ENCODE measurements at regions not wholly inside any gene's neighbourhood (a gene's known extent, or its start where the extent isn't known, plus 50 kb on each side); places are given as distances from the start of the nearest gene placed in this dataset.

DNA sequence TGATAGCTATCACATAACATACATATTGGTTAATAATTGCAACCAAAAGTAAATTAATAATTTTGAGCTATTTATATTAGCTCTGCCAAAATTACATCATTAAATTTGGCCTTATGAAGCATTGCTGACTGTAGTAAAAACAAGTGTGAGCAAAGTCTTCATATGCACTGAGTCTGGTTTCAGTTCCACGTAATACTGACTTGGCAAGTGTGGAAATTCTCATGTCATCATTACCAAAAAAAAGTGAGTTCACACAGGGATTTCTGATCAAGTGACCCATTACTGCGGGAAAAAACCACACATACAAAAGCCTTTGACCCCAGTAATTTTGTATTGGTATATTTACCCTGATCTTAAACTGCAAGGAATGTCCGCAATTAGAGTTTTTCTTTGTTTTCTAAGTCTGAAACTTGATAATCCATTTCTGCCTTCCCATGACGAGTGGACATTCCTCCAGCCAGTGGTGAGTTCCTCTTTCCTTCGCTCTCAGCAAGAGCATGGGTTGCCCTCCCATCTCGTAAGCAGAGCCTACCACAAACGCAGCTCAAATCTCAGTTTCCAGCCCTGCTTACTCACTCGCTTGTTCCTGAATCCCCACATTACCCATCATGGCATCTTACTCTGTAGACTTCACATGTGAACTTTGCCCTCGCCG is 220.2 kb upstream of the DMRT1 start (continued):
- TF ChIP-seq, protein P1, sequence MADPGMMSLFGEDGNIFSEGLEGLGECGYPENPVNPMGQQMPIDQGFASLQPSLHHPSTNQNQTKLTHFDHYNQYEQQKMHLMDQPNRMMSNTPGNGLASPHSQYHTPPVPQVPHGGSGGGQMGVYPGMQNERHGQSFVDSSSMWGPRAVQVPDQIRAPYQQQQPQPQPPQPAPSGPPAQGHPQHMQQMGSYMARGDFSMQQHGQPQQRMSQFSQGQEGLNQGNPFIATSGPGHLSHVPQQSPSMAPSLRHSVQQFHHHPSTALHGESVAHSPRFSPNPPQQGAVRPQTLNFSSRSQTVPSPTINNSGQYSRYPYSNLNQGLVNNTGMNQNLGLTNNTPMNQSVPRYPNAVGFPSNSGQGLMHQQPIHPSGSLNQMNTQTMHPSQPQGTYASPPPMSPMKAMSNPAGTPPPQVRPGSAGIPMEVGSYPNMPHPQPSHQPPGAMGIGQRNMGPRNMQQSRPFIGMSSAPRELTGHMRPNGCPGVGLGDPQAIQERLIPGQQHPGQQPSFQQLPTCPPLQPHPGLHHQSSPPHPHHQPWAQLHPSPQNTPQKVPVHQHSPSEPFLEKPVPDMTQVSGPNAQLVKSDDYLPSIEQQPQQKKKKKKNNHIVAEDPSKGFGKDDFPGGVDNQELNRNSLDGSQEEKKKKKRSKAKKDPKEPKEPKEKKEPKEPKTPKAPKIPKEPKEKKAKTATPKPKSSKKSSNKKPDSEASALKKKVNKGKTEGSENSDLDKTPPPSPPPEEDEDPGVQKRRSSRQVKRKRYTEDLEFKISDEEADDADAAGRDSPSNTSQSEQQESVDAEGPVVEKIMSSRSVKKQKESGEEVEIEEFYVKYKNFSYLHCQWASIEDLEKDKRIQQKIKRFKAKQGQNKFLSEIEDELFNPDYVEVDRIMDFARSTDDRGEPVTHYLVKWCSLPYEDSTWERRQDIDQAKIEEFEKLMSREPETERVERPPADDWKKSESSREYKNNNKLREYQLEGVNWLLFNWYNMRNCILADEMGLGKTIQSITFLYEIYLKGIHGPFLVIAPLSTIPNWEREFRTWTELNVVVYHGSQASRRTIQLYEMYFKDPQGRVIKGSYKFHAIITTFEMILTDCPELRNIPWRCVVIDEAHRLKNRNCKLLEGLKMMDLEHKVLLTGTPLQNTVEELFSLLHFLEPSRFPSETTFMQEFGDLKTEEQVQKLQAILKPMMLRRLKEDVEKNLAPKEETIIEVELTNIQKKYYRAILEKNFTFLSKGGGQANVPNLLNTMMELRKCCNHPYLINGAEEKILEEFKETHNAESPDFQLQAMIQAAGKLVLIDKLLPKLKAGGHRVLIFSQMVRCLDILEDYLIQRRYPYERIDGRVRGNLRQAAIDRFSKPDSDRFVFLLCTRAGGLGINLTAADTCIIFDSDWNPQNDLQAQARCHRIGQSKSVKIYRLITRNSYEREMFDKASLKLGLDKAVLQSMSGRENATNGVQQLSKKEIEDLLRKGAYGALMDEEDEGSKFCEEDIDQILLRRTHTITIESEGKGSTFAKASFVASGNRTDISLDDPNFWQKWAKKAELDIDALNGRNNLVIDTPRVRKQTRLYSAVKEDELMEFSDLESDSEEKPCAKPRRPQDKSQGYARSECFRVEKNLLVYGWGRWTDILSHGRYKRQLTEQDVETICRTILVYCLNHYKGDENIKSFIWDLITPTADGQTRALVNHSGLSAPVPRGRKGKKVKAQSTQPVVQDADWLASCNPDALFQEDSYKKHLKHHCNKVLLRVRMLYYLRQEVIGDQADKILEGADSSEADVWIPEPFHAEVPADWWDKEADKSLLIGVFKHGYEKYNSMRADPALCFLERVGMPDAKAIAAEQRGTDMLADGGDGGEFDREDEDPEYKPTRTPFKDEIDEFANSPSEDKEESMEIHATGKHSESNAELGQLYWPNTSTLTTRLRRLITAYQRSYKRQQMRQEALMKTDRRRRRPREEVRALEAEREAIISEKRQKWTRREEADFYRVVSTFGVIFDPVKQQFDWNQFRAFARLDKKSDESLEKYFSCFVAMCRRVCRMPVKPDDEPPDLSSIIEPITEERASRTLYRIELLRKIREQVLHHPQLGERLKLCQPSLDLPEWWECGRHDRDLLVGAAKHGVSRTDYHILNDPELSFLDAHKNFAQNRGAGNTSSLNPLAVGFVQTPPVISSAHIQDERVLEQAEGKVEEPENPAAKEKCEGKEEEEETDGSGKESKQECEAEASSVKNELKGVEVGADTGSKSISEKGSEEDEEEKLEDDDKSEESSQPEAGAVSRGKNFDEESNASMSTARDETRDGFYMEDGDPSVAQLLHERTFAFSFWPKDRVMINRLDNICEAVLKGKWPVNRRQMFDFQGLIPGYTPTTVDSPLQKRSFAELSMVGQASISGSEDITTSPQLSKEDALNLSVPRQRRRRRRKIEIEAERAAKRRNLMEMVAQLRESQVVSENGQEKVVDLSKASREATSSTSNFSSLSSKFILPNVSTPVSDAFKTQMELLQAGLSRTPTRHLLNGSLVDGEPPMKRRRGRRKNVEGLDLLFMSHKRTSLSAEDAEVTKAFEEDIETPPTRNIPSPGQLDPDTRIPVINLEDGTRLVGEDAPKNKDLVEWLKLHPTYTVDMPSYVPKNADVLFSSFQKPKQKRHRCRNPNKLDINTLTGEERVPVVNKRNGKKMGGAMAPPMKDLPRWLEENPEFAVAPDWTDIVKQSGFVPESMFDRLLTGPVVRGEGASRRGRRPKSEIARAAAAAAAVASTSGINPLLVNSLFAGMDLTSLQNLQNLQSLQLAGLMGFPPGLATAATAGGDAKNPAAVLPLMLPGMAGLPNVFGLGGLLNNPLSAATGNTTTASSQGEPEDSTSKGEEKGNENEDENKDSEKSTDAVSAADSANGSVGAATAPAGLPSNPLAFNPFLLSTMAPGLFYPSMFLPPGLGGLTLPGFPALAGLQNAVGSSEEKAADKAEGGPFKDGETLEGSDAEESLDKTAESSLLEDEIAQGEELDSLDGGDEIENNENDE (IDR thresholded peaks at IDR 0.05; ENCODE audit: insufficient replicate concordance, low read length), result no peak
- no peak for TF ChIP-seq NRF1 (IDR thresholded peaks at IDR 0.05; ENCODE audit: low read depth, low read length)
- TF ChIP-seq, protein P2, sequence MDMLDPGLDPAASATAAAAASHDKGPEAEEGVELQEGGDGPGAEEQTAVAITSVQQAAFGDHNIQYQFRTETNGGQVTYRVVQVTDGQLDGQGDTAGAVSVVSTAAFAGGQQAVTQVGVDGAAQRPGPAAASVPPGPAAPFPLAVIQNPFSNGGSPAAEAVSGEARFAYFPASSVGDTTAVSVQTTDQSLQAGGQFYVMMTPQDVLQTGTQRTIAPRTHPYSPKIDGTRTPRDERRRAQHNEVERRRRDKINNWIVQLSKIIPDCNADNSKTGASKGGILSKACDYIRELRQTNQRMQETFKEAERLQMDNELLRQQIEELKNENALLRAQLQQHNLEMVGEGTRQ (IDR thresholded peaks at IDR 0.05; ENCODE audit: low read length), result no peak
- no peak for TF ChIP-seq CEBPB (IDR thresholded peaks at IDR 0.05; ENCODE audit: low read depth, low read length)
- no peak for TF ChIP-seq POLR2A (IDR thresholded peaks at IDR 0.05; ENCODE audit: control extremely low read depth in 1 of 2, low read depth in 2 of 2, low read length in 2 of 2)
- TF ChIP-seq RBBP5 (IDR thresholded peaks at IDR 0.05; ENCODE audit: borderline replicate concordance, low read depth, low read length), result no peak
- no peak for TF ChIP-seq TAF7 (optimal IDR thresholded peaks at IDR 0.05; ENCODE audit: borderline replicate concordance, low read depth, low read length)
- TF ChIP-seq BRCA1 (IDR thresholded peaks at IDR 0.05; ENCODE audit: low read depth, low read length), result no peak
- TF ChIP-seq BACH1 (IDR thresholded peaks at IDR 0.05; ENCODE audit: low read length), result no peak
- TF ChIP-seq JUN (IDR thresholded peaks at IDR 0.05; ENCODE audit: low read depth, low read length), result no peak

All from H1 (cell line).